ENCODE measurements at regions not wholly inside any gene's neighbourhood (a gene's known extent, or its start where the extent isn't known, plus 50 kb on each side); places are given as distances from the start of the nearest gene placed in this dataset.
"Not testable (repeated sequence)": the region's sequence is repeated elsewhere in the genome, so short reads cannot be mapped to it uniquely, and the experiment has no call there.

GRCh38 chr12:32010631-32011336, 51.6 kb downstream of the RESF1 start:
- no peak for DNase-seq

- DNase-seq = no peak
Observed at GRCh38 chr12:32012249-32012785, 53.1 kb downstream of the RESF1 start.

GRCh38 chr12:32015036-32015435, 55.8 kb downstream of the RESF1 start:
- DNase-seq = no peak

- DNase-seq = no peak
Observed at GRCh38 chr12:32016680-32017482, 57.7 kb downstream of the RESF1 start.

GRCh38 chr12:32021346-32021773, 62.1 kb downstream of the RESF1 start:
- DNase-seq = no peak

GRCh38 chr12:32022387-32022786, 63.2 kb downstream of the RESF1 start:
- DNase-seq = not testable (repeated sequence)

GRCh38 chr12:32023861-32024260, 64.6 kb downstream of the RESF1 start:
- DNase-seq = not testable (repeated sequence)

GRCh38 chr12:32024884-32025592, 65.8 kb downstream of the RESF1 start:
- no peak for DNase-seq

- DNase-seq = peak; percentile 45
Observed at GRCh38 chr12:32025906-32026305, 66.7 kb downstream of the RESF1 start.

- DNase-seq = no peak
Observed at GRCh38 chr12:32027684-32028365, 68.6 kb downstream of the RESF1 start.

GRCh38 chr12:32030151-32030550, 70.9 kb downstream of the RESF1 start:
- no peak for DNase-seq

- DNase-seq = no peak
Observed at GRCh38 chr12:32030676-32031075, 71.5 kb downstream of the RESF1 start.

GRCh38 chr12:32031109-32031508, 71.9 kb downstream of the RESF1 start:
- DNase-seq = no peak

GRCh38 chr12:32032205-32032810, 73.1 kb downstream of the RESF1 start:
- no peak for DNase-seq

GRCh38 chr12:32033406-32033805, 73.2 kb upstream of the BICD1 start:
- DNase-seq = no peak

GRCh38 chr12:32034045-32034444, 72.6 kb upstream of the BICD1 start:
- DNase-seq = no peak

GRCh38 chr12:32036477-32037263, 70.0 kb upstream of the BICD1 start:
- DNase-seq = no peak

GRCh38 chr12:32039347-32039746, 67.3 kb upstream of the BICD1 start:
- DNase-seq = no peak

- DNase-seq = no peak
Observed at GRCh38 chr12:32039917-32040575, 66.6 kb upstream of the BICD1 start.

GRCh38 chr12:32043928-32044549, 62.6 kb upstream of the BICD1 start:
- DNase-seq = no peak
